ENCODE measurements at regions not wholly inside any gene's neighbourhood (a gene's known extent, or its start where the extent isn't known, plus 50 kb on each side); places are given as distances from the start of the nearest gene placed in this dataset.
"Not testable (repeated sequence)": the region's sequence is repeated elsewhere in the genome, so short reads cannot be mapped to it uniquely, and the experiment has no call there.

DNA sequence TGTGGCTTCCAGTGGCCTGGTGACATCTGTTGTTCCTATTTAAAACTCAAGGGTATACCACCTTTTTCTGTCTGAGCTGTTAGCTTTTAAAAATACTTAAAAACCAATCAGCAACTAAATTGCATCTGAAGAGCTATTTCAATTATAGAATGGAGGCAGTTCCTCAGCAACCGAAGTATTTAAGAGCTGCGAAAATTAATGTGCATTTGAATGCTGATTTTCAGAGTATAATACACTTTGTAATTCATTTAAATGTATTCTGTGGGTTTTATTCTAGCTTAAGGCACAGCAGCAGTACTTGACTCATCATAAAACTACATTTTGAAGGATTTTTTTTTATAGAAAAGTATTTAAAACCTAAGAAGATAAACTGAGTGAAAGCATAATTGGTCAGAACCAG, 404.9 kb upstream of the PRKCQ start:
- DNase-seq (ENCODE audit: low read depth, low spot score) = no peak

DNA sequence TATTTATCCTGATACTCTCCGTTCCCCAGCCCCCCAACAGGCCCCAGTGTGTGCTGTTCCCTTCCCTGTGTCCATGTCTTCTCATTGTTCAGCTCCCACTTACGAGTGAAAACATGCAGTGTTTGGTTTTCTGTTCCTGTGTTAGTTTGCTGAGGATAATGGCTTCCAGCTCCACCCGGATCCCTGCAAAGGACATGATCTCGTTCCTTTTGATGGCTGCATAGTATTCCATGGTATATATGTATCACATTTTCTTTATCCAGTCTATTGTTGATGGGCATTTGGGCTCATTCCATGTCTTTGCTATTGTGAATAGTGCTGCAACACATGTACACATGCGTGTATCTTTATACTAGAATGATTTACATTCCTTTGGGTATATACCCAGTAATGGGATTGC, 403.9 kb upstream of the PRKCQ start:
- DNase-seq (ENCODE audit: low read depth, low spot score) = not testable (repeated sequence)

DNA sequence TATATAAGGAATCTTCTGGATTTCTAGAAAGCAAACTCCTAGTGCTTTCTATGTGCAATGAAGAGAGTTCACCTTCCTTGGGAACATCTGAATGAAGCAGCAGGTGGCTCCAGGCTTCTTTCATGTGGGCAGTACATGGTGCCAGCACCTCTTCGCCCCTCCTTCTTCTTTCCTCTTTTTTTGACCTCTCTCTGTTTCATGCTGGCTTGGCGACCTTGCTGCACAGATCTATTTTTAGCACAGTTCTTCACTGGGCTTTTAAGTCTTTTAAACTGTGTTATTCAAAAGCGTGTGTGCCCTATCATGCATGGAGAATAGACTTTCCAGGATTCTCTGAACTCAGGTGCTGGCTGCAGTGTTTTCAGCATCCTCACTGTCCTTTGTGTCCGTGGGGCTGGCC, 400.3 kb upstream of the PRKCQ start:
- DNase-seq (ENCODE audit: low read depth, low spot score) = no peak

DNA sequence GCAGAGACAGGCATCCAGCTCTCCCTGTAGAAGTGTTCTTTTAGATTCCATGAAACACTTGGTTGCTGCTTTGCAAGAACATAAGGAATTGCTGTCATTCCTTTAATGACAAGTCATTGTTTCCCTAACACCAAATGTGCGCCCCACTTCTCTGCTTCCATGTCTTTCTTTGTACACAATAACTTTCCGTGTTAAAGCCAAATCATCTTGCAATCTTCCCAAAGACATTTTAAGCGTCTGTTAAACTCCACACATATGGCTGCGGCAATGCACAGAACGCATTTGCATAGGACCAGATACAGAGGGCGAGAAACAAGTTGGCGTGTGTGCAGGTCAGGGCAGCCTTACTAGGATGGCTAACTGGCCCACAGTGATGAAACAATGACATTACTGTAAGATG, 399.3 kb upstream of the PRKCQ start:
- DNase-seq (ENCODE audit: low read depth, low spot score) = no peak

DNA sequence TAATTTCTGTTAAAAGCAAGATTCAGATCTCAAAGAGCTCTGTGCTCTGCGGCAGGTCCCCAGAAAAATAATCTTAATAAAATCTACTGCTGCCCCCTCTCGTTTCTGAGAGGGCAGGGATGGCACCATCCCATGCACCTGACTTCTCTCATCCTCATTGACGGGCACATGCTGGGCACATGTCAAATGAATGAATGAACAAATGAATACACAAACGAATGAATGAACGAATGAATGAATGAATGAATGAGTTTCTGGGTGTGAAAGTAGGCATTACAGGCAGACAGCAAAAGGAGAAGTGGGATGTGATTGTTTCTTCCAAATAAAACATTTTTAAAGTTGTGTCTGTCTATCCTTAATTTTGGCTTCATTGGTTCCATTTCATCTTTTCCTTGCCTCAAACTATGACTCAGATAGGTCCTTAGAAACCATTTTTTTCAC, 398.1 kb upstream of the PRKCQ start:
- DNase-seq (ENCODE audit: low read depth, low spot score) = no peak

DNA sequence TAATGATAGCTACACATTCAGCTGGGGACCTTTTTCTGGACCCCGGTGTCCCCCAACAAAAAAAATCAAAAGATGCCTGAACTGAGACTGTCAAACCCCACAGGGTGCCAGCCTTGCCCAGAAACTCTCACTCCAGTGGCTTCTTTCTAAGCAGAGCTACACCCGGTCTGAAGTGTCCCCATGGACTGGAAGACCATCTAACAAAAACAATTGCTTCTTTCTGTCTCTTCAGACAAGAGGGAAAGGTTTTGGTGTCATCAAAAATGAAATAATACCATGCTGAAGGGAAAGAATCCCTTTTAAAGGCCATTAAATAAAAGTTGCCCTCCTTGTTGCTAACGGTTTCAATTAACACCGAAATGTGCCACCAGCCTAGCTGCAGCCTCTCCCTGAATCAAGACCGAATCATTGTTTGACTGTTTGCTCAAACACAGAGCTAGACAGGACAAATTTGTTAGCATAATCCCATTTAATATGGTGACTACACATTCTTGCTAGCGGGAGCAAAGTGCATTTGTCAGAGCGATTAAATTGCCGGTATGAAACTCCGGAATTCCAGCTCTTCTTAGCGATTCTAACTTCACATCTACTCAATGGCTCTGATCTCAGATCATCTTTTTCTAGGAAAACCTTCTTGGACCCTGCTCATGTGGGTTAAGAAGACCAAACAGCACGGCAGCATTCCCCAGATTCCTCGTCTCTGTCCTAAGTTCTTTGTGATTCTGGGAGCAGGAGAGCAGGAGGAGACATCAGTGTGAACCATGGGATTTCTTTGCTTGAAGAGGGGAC, 397.5 kb upstream of the PRKCQ start:
- DNase-seq (ENCODE audit: low read depth, low spot score) = no peak

DNA sequence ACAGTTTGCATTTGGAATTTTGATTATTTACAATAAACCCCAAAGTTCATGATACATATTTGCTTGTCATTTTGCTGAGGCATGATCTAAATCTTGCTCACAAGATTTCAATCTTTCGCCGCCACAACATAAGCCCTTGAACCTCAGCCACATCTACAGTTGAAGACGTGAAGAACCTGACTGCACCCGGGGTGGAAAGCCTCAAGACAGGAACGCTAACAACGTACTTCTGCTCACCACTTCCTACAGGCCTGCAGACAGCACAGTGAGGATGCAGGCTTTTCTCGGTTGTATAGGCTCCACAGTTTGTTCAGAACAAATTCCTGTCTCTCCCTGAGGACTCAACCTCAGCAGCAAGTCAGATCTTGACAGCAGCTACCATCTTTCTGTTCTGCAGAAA, 393.8 kb upstream of the PRKCQ start:
- no peak for DNase-seq (ENCODE audit: low read depth, low spot score)

DNA sequence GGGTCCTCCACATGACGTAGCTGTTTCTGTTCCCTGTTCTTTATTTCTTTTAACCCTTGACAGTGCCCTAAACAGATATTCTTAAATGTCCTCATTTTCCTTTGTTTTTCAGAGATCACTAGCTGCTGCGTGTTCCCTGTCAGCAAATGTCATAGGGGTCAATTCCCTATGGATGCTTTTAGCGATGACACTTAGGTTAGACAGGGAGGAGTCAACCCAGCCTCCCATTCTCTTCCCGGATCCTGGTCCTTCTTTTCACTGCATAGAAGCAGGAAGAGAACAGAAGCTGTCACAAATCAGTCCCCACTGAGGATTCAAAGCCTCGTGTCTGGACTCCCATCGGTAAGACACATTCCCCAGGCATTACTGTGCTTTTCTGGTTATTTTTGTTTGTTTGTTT, 392.1 kb upstream of the PRKCQ start:
- no peak for DNase-seq (ENCODE audit: low read depth, low spot score)

DNA sequence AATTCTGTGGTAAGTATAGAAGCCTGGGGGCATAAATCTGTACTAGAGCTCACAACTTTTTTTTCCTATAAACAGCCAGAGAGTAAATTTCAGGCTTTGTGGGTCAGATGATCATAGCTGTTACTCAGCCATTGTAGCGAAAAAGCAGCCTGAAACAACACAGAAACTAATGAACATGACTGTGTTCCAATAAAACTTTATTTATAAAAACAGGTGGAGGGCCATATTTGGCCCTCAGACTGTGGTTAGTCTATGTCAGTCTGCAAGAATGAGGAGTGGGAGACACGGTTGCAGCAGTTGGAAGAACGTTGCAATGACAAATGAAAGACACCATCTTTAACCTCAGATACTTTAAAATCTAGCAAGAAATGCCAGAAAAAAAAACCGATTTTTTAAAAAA, 389.6 kb upstream of the PRKCQ start:
- no peak for DNase-seq (ENCODE audit: low read depth, low spot score)

DNA sequence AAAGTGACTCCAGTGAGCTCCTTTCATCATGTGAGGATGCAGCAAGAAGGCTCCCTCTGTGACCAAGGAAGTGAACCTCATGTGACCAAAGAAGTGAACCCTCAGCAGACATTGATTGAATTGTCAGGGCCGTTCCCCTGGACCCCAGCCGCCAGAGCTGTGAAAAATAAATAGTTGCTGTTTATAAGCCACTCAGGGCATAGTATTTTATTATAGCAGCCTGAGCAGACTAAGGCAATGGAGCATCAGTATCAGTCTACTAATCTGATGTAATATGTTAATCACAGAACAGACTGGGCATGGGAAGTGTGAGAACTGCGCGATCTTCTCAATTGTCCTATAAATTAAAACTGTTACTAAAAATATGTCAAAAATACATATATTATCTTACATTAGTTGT, 384.5 kb upstream of the PRKCQ start:
- DNase-seq (ENCODE audit: low read depth, low spot score) = no peak

DNA sequence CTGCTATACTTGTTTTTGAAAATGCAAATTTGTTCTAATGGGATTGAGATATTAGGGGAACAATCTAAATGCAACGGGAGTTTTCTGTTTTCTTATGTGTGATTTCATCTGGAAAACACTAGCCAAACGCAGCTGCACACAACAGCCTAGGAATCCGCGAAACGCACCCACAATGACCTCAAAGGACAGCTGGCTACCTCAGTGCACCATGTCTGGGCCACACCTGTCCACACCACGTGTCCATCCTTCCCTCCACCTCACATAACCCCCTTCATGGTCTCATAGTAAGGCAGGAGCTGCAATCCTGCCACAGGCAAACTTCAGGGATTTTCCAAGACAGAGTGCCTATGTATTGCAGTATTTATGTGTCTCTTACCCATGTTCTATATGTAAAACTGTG, 382.5 kb upstream of the PRKCQ start:
- no peak for DNase-seq (ENCODE audit: low read depth, low spot score)

DNA sequence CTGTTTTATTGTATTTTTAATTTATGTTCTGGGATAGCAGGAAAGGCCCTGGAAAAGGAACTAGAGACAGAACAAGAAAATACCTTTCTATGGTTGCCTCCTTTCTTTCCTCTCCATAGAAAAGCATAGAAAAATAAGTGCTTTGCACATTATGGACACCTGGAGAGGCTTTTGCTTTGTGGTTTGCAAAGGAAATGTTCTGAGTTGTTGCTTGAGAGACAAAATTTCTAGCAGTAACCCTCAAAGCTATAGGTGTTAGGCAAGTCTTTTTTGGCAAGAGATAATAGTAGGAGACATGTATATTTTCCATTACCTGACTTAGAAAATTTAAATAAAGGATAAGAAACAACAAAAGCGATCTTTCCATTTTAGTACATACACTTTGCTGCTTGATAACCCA, 378.6 kb upstream of the PRKCQ start:
- no peak for DNase-seq (ENCODE audit: low read depth, low spot score)

DNA sequence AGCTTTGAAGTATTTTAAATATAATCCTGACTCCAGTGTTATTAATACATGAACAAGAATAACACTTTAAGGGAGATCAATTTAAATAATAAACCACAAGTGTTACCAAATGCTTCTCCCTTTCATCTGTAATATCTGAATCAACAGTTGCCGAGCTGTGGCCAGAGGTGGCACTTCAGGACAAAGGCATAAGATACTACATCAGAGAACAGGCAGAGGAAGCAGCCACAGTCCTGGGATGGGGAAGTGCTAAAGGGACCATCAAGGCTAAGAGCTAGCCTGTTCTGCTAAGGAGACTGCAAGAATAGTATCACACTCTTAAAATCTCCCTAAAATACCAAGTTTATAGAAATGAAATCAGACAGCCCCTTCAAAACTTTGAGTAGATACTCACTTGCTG, 378.2 kb upstream of the PRKCQ start:
- DNase-seq (ENCODE audit: low read depth, low spot score) = no peak

DNA sequence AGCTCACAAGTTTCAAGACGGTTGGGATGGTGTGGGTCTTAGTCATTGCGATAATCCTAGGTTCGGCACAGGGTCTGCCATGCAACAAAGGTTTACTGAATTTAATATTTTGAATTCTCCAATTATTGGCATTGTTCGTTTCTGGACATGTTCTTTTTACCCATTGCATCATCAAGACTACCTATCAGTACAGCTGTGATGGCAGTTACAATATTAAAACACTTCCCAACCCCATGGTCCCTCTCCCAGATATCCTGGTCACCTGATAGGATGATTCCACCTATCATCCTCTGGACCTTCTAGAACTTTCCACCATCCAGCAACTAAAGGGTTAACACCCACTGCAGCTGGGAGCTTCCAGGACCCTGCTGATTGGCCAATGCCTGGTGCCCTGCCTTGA, 377.8 kb upstream of the PRKCQ start:
- no peak for DNase-seq (ENCODE audit: low read depth, low spot score)

DNA sequence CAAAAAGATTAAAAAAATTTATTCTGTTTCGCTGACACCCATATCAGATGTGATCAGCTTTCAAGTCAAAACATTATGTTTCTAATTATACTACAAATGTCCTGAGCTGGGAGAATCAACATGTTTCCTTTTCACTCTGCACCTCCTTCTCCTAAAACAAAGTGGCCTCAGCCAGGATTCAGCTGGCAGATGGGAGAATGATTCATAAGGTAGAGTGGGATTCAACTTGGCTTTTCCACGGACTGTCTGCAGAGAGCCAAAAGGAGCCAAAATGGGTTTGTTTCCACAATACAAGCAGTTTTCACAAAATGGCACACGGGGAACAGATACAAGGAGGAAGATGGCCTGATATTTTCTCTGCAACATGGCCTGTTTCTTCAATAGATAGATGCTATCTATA, 376.5 kb upstream of the PRKCQ start:
- no peak for DNase-seq (ENCODE audit: low read depth, low spot score)

DNA sequence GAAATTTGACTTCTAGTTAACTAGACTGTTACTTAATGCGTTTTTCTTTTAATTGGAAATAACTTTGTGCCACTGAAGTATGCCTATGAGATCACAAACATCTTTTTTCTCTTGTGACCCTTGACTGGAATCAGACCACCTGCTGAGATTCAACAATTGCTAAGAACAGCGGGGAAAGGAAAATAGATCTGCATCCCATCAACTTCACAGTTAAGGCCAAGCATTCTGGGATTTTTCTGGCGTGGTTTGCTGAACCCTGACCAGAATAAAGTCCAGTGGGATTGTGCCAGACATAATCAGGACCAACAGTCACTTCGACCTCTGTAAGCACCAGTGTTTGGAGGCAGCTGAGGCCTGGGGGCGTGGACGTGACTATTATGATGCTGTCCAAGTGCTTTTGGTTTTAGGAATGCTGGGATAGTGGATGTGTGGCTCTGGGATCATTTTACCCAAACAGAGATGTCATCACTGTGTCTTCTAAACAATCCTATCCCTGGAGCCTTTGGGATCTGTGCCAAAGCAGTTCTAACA, 373.3 kb upstream of the PRKCQ start:
- no peak for DNase-seq (ENCODE audit: low read depth, low spot score)

DNA sequence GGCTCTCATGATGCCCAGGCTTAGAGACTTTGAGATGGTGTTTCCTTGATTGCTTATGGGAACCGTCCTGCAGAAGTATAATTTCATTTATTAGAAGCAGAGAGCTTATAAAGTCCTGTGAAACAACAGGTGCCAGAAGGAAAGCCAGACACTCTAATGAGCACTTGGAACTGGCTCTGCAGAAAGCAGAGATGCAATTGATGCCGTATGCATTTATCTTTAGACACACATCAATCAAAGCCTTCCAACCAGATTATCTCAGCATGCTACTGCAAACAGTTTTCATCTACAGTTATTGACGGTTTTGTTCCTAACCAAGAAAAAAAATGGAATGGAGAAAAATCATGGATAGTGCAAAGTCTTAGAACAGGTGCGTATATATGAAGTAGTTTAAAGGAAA, 371.7 kb upstream of the PRKCQ start:
- DNase-seq (ENCODE audit: low read depth, low spot score) = no peak

DNA sequence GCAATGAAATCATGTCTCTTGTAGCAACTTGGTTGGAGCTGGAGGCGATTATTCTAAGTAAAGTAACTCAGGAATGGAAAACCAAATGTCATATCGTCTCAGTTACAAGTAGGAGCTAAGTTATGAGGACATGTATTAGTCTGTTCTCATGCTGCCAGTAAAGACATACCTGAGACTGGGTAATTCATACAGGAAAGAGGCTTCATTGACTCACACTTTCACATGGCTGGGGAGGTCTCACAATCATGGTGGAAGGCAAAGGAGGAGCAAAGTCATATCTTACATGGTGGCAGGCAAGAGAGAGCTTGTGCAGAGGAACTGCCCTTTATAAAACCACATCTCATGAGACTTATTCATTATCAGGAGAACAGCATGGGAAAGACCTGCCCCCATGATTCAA, 370.1 kb upstream of the PRKCQ start:
- no peak for DNase-seq (ENCODE audit: low read depth, low spot score)

DNA sequence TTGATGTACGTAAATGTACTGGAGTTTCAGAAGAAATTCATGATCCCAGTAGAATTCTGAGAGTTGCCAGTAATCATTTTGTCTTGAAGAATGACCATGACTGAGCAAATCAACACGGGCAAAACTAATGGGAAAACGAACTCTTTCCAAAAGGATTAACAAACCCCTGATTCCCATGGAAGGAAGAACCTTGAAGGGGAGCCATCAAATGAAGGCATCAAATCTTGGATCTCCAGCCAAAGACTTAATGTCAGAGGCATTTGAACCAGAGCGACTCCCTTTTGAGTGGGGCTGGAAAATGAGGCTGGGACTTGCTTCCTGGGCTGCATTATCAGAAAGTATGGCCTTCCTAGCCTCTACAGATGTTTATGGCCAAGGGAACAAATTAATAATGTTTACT, 364.4 kb upstream of the PRKCQ start:
- DNase-seq (ENCODE audit: low read depth, low spot score) = no peak

DNA sequence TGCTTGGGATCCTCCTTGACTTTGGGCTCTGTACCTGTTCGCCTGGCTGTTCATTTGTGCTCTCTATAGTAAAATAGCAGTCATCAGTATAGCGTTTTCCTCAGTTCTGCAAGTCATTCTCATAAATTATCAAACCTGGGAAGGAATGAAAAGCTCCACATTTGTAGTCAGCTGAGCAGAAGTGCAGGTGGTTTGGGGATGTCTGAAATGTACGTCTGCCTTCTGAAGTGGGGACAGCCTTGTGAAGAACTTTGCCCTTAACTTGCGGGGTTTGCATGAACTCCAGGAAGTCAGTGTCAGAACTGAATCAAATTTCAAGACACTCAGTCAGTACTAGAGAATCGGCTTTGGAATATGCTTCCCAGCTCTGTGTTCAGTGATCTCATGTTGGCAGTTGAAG, 358.3 kb upstream of the PRKCQ start:
- no peak for DNase-seq (ENCODE audit: low read depth, low spot score)

DNA sequence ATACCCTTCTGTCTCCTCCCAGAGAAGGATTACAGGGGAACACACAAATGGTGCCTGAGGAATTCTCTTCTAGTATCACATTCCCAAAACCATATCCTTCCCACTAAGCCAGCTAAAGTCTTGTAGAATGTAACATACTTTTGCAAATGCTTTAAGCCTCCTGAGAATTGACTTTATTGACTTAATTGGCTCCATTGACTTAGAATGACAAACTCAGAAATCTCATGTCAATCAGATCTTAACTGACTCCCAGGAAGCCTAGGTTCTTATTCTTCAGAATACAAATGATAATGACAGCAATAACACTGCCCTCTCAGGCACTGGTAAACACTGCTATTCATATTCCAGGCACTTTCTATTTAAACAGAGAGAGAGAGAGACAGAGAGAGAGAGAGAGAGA, 356.9 kb upstream of the PRKCQ start:
- DNase-seq (ENCODE audit: low read depth, low spot score) = no peak

DNA sequence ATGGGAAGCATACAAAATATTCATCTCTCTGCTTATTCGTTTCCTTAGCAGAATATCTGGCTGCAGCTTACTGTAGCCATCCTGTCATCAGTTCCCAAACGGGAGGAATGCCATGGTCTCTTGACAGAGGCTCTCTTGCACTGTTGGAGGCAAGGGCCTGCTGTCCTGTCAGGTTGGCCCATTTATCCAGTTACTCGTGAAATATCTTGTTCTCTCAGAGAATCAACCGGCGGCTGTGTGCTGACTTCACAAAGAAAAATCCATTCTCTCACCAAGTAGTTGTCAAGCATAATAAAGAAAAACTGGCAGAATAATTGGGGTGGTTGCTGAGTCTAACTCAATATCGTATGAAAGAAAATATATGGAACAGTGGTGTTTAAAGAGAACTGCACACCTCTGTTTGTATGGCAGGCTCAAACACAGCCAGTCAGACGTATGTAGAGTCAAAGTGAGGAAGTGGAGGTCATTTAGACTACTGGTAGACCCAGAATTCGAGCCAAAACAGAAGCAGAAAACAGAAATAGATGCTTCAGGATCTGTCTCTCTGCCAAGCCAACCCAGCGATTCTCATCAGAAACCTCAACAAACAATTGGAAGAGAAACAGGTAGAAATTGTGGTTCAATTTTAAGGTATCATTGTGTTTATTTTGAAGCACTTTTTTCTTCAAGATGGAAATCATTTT, 349.2 kb upstream of the PRKCQ start:
- DNase-seq (ENCODE audit: low read depth, low spot score) = no peak

DNA sequence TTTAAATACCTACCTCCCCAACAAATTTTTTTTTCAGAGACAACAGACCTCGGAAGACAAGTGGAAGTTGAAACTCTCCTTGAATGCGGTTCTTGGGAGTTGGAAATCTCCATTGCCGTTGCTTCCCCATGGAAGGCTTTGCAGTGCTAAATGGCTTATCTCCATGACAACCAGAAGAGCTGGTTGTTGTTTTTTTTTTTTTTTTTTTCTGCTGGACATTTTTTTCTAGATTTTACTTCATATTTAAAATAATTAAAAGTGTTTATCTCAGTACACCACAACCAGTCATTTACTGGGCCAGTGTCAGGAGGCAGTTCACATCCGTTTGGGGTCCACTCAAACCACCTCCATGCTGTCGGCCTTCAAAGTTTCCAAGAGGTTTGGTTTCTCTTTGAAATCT, 348.5 kb upstream of the PRKCQ start:
- no peak for DNase-seq (ENCODE audit: low read depth, low spot score)

All from pulmonary artery endothelial cell (primary cell).